OCI-LY1 (cell line): ENCODE measurements at regions not wholly inside any gene's neighbourhood (a gene's known extent, or its start where the extent isn't known, plus 50 kb on each side); places are given as distances from the start of the nearest gene placed in this dataset.

Experiments used
- EZH2 ChIP-seq: fragments of 200-600 bp; sonication (generic), shearing (Covaris generic); IDR thresholded peaks from 2 replicates; pipeline ENCODE4 v1.8.0; 2017; ENCODE audit warnings: borderline replicate concordance, mixed run types, mild to moderate bottlenecking, antibody characterized with exemption, low read length, moderate library complexity, mixed read lengths
- TF ChIP-seq, protein P1 (sequence below): fragments of 200-600 bp; sonication (generic), shearing (Covaris generic); IDR thresholded peaks from 2 replicates; pipeline ENCODE4 v1.5.1; 2017; ENCODE audit warnings: mild to moderate bottlenecking, antibody characterized with exemption, low read length, moderate library complexity, mixed read lengths

DNA sequence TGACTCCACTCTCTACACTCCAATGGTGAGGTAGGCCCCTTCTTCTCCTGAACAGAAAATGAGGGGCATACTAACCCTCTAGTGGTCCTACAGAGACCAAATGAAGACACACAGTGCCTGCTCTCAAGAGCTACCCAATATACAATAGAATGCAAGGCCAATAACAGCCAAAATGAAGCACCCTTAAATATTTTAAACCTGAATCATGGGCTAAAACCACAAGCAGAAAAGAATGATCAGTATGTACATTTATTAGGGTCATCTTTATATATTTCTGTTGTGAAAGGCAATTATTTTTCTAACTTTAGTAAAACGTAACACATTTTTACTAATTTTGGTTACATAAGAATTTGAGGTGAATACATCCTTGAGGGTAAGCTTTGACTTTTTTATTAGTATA lies 49.9 kb upstream of the COL1A2 start:
- TF ChIP-seq, protein P1, sequence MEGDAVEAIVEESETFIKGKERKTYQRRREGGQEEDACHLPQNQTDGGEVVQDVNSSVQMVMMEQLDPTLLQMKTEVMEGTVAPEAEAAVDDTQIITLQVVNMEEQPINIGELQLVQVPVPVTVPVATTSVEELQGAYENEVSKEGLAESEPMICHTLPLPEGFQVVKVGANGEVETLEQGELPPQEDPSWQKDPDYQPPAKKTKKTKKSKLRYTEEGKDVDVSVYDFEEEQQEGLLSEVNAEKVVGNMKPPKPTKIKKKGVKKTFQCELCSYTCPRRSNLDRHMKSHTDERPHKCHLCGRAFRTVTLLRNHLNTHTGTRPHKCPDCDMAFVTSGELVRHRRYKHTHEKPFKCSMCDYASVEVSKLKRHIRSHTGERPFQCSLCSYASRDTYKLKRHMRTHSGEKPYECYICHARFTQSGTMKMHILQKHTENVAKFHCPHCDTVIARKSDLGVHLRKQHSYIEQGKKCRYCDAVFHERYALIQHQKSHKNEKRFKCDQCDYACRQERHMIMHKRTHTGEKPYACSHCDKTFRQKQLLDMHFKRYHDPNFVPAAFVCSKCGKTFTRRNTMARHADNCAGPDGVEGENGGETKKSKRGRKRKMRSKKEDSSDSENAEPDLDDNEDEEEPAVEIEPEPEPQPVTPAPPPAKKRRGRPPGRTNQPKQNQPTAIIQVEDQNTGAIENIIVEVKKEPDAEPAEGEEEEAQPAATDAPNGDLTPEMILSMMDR, result no peak
- TF ChIP-seq EZH2, result no peak
